NCI-H345 treated with DMSO at 0.1 percent for 48 hours (cell line): ENCODE measurements at regions not wholly inside any gene's neighbourhood (a gene's known extent, or its start where the extent isn't known, plus 50 kb on each side); places are given as distances from the start of the nearest gene placed in this dataset.

ENCODE experiments used
- DNase-seq: peaks from one replicate; lab custom pipeline; 2025; ENCODE audit not compliant: unreplicated experiment; lab: John Stamatoyannopoulos, UW

DNA sequence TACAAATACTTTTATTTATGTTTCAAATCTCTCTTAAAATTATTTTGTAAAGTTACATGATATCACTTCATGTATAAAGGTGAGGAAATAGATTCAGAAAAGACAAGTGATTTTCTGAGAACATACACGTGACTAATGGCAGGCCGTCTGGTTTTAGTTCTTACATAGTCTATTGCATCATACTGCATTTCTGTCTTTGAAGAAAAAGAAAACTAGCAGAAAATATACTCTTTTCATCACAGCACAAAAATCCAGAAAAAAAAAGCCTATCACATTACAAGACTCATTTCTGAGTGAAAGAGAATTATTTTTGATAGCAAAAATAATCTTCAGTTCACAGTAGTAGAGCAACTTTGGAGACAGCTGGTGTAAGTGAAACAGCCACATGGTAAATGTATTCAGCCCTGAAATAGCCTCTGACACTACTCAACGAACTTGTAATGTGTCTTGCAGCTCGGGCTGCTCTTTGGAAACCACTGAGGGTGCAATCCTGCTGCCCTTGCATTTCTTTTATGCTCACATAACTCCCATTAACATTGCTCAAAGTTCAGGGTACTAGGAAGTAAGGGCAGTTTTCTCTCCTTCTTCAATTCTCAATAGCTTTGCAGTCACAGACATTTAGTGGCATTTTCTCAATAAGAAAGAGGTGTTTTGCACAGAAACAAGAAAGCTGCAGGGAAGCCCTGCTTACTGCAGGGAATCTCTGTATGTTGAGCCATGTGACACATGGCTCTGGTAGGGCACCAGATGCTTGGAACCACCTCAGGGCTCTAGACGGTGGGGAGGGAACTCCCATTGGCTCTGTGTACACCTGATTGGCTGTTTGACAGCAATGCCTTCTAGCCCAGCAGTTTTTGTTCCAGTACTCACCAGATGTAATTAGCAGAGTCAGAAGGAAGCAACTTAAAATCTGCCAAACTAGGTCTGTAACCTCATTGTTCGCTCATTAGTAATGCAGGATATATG lies 845.3 kb upstream of the PTPRD start:
- no peak for DNase-seq

DNA sequence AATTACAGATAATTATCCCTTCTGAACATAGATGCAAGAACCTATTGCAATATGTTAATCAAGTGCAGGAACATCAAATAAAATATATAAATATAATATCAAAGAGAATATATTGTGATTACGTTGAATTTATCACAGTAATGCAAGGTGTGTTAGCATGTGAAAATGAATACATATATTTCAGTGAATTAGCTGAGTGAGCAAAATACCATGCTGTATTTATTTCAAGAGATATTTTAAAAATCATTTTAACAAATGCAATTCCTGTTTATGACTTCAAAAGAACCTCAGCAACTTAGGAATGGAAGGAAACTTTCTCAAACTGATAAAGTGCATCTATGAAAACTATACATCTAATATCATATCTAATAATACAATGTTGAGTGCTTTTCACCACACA lies 856.9 kb upstream of the PTPRD start:
- DNase-seq: no peak

DNA sequence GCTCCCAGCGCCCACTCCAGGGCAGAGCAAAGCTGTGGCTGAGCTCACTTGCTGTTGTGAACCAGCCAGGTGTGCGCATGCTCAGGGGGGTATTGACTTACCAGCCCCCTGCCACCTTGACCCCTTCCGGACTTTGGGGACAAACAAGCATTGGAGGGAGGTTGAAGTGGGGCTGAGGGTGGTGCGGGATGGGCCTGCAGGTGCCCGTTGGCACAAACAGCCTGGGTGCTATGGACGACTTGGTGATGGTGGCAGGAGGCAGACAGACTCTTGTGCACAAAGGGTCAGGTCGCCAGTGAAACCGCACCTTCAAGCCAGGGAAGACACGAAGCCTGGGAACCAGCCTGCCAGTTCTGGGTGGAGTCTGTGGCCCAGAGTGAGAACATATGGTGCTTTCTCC lies 858.5 kb upstream of the PTPRD start:
- no peak for DNase-seq

DNA sequence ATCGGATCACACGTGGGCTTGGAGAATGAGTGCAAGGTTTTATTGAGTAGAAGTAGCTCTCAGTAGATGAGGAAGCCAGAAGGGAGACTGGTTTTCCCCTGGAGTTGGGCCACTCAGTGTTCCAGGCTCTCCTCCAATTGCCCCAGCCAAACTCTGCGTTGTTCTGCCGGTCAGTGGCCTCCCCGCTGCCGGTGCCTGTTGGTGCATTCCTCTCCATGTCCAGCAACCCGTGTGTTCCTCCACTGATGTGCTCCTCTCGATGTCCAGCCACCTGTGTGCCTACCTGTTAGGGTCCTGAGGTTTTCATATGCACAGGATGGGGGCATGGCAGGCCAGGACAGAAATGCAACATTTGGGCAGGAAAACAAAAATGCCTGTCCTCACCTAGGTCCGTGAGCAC lies 888.0 kb upstream of the PTPRD start:
- no peak for DNase-seq

DNA sequence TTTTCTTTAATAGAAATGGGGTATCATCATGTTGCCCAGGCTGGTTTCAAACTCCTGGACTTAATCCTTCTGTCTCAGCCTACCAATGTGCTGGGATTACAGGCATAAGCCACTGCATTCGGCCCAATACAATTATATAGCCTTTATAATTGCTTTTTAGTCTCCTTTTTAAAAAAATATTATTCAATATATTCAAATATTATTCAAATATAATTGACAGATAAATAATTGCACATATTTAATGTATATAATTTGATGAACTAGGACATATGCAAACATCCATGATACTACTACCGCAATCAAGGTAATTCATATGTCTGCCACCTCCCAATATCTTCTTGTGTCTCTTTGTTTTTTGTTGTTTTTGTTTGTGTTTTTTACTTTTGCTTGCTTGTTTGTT lies 894.2 kb upstream of the PTPRD start:
- DNase-seq: no peak

DNA sequence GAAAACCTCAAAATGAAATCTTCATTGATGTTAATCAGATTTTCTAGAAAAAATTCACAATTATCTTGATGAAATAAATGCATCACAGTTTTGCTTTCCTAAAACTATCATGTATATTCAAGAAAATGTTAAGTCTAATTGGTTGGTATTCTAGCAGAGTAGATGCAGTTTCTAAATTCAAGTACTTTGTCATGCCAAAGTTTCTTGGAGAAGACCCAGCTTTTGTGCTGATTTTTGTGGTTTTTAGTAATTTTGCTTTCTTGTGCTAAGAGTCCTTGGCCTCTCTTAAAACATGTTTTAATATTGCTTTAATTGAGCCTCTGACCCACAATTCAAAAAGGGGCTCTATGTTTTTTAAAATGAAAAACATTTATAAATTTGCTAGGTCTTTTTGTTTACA lies 924.8 kb upstream of the PTPRD start:
- DNase-seq: no peak

DNA sequence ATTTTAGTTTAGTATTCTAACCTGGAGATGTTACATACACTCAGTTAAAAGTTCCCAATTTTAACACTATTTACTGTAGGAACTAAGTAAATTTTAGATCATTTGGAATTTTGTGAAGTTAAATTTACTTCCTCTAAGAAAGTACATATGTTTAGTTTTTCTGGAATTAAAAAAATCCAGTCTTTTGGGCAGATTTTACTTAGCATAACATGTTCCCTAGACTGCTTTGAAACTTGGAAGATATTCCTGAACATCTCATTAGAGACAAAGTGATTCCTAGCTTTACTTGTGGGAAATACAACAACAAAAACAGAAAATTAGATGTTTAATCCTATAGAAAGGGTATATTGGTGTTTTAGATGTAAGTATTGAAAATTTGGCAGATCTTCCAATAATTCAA lies 930.0 kb upstream of the PTPRD start:
- DNase-seq: no peak

DNA sequence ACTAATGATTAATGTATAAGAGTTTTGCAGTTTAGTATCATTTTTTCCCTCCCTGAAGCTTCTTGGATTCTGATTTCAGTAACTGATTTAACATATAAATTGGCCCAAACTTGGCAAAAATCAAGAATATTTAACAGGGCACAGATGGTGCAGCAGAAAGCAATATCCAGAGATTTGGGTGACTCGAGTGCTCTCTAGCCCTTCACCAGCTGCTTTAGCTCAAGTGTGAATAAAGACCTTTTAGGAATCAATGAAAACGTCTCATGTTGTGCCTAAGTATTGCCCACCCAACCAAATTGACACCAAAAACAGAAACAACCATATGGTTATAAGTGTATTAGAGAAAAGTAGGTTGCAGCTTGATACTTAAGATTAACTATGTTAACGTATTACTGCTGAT lies 933.4 kb upstream of the PTPRD start:
- no peak for DNase-seq

DNA sequence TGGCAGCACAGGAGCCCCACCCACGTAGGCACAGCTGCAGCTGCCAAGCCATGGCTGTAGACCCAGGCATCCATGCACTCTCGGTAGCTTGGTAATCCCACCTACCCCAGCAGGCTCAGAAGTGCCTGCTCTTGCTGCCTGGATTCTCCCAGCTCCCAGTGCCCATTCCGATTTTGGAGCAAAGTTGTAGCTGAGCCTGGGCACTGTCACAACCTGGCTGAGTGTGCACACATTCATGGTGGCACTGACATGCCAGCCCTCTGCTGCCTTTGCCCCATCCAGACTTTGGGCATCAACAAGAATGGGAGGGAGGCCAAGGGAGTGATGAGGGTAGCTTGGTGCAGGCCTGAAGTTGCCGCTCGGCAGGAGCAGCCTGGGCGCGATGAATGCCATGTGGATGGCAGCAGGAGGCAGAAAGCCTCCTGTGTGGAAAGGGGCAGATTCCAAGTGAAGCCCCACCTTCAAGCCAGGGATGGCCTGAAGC lies 936.6 kb upstream of the PTPRD start:
- DNase-seq: no peak

DNA sequence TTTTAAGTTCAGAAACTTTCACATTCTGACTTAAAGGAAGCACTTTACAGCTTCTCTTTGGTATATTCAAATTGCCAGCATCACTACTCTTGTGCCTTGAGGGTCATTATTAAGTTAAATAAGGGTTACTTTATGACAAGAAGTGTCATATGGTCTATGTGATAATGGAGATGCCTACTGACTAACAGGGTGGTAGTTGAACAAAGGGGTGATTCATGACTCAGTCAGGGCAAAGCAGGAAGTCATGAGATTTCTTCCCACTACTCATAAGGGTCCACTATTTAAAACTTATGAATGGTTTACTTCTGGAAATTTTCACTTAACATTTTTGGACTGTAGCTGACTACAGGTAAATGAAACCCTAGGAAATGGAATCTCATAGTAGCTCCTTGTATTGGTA lies 938.3 kb upstream of the PTPRD start:
- DNase-seq: no peak

DNA sequence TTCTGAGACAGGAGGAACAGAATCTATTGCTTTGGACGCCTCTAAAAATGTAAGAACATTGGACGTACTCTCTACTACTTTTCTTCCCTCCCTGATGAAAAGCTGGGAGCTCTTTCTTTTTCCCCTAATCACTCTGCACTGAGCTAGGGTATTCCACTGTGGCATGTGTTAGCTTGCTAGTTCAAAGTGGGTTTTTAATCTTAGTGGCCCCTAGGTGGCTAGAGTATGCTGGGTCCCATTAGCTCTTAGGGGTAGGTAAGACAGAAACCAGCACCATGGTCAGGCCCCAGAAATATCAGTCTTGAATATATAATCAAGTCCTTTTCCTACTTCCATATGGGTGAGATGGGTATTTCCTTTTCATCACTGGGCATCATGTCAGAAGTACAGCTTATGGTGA lies 945.2 kb upstream of the PTPRD start:
- DNase-seq: no peak

DNA sequence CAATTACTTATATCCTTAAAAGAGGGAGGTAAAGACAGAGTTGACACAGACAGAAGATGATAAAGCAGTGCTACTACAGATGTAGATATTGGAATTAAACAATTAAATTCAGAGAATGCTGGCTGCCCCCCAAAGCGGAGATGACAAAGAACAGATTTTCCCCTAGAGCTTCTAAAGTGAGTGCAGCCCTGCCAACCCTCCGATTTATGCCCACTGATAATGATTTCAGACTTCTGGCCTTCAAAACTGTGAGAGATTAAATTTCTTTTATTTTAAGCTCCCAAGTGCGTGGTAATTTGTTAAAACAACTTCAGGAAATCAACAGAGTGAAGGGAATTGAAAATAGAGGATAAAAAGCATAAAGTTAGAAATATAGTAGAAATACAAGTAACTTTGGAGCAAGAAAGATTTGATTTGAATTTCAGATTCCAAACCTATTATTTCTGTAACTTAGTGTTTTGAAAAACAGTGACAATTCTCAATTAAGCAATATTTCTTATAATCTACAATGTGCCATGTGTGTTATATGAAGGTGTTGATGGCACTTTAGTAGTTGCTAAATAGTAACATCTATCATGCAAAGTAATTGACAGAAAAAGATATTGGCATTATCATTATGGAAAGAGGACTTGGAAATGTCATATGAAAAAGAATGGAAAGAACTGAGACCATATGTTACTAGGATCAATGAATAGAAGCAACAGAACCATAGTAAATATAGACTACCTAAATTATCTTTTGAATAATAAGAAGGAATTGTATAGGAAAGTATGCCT lies 946.4 kb upstream of the PTPRD start:
- no peak for DNase-seq

DNA sequence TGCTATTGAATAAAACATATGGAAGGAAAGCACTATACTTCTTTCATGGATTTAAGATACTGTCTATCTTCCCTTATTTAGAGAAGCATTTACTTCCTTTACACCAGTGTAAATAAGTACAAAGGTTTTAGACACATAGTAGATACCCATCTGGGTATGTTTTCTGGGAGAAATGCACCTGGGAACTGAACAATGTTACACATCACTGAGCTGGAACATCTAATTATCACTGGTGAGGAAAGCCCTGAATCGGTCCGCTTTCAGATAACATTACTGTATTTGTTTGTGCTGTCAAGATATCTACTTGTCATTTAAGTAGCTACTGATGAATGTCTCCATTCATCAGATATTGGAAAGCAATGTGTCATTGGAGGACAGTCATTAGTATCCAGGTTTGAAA lies 964.7 kb upstream of the PTPRD start:
- no peak for DNase-seq

DNA sequence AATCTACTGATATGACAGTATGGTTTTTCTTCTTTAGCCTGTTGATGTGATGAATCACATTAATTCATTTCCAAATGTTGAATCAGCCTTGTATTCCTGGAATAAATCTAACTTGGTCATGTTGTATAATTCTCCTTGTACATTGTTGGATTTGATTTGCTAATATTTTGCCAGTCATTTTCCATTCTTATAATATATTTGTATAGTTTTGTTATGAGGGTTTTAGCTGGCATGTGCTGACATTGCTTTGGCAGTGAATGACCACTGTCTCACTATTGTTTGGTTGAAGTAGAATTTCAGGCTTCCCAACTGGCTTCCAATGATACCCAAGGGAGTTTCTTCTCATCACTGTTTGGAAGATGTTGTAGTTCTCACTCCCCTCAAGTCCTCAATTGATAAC lies 983.0 kb upstream of the PTPRD start:
- DNase-seq: no peak

DNA sequence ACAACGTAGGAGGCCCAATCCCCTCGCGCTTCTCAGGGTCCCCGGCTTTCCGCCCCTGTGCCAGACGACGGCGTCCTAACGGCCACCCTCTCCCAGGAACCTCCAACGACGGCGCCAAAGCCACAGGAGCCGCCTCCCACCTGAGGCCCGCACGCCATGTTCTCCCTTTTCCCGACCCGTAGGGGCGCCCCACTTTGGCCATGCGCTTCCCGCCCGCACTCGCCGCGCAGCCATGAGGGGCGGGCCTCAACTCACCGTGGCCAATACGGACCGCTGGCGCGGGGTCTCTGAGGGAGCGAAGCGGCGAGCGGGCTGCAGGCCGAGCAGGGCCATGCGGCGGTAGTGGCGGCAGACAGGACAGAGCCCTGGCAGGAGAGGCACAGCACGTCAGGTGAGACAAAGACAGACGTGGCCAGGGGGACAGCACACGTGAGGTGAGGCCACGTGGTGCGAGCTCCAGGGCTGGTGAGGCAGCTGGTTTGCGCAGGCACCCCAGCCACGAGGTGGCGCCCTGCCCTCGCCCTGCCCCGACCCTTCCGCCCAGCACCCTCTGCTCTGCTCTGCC lies 1005.5 kb upstream of the PTPRD start:
- no peak for DNase-seq

DNA sequence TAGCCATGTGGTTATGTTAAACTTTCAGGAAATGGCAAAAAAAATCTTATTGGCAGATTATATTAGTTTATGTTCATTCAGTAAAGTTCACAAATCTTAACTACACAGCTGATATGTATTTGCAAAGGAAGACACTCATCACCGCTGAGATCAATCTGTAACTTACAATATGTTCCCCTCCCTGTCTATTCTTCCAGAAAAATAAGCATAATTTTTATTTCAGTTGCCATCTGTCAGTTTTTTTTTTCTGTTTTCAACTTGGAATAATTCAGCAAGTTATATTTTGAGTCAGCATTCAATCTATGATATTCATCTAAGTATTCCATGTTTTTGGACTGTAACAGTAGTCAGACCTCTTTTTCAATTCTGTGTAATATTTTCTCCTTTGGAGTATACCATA lies 1019.9 kb upstream of the PTPRD start:
- no peak for DNase-seq

DNA sequence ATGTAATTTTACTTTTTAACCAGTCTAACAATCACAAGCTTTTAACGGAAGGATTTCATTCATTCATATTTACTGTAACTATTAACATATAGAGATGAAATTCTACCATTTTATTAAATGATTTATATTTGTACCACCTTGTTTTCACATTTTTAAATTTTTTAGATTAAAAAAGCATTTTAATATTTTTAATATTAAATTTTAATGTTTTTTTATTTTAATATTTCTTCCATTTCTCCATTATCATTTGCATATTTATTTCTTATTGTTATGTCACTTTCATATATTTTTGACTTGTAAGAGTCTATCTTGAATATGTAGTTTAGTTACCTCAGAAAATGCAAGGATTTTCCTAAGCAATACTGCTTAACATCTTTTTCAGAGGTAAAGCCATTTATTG lies 1034.0 kb upstream of the PTPRD start:
- DNase-seq: no peak

DNA sequence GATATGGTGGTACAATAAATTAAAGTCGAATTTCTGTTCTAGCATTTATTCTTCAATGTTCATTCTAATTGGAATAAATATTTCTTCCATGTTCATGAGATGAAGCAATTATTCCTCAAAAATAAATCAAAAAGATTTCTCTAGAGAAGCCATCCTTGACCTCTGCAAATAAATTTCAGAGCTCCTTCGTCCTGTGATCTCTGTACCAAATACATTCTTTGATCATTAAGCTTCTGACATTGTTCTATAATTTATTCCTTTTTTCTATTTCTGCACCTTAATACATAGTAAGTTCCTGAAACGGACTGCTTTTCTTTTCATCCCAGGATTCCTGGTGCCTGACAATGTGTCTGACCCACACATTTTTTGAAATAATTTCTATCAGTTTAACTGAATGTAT lies 1039.3 kb upstream of the TYRP1 start:
- no peak for DNase-seq

DNA sequence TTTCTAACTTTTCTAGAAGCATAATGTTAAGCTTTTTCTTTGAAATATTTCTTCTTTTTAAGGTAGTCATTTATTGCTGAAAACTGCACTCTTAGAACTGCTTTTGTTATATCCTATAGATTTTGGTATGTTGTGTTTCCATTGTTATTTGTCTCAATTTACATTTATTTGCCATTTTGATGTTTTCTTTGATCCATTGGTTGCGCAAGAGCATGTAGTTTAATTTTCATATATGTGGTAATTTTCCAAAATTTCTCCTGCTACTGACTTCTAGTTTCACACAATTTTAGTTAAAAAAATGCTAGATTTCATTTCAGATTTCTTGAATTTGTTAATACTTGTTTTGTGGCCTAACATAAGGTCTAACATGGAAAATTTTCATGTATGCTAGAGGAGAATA lies 1029.3 kb upstream of the TYRP1 start:
- DNase-seq: no peak

DNA sequence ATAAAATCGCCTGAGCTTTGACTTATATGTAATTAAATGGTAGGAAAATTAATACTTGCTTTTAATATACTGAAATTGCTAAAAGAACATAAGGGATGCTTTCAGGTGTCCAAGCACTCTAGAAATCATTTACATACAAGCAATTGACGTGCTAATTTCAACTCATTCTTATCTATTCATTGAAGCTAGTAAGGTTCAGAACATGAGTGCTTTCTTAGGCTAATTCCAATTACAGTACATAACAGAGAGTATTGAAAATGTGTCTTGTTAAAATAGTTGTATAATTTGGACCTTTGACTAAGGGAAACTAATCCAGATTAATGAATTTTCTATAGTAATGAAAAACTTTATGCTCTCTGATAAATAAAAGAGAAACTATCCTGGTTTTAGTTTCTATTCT lies 1016.4 kb upstream of the TYRP1 start:
- DNase-seq: no peak

DNA sequence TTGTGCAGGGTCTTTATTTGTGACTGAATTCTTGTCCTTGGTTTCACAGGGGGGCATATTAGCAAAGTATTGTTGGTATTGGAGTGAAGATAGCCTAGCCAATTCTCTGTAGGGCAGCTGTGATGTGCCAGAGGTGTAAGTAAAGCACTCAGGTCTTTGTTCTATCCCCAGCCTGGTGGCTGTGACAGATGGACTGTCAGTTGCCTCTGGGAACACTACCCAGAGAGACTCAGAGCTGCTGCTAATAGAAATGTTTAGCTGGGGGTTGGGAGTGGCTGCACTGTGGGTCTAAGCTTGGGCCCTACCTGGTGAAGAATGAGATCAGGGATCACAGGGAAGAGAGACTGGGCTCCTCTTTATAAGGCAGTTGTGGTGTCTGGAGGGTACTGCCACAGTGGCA lies 1006.5 kb upstream of the TYRP1 start:
- no peak for DNase-seq

DNA sequence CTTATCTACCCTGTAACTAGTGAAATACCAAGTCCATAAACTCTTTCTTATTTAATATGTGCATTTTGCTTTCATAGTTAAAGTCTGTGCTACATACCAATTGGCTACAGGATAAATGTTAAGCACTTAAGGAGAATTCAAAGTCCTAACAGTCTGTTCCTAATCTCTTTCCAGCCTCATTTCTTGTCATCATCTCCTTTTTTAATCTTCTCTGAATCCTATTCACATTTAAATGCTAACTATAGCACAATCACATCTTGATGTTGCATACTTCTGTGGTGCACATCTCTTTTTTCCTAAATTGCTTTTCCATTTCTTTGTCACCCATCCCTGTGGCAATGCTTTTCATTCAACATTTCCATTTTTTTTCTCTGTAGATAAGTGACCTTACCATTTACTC lies 996.1 kb upstream of the TYRP1 start:
- DNase-seq: no peak
